ENCODE measurements at regions not wholly inside any gene's neighbourhood (a gene's known extent, or its start where the extent isn't known, plus 50 kb on each side); places are given as distances from the start of the nearest gene placed in this dataset.
A peak's percentile ranks its signal among the peaks of the same experiment; 100 is the strongest.

DNA sequence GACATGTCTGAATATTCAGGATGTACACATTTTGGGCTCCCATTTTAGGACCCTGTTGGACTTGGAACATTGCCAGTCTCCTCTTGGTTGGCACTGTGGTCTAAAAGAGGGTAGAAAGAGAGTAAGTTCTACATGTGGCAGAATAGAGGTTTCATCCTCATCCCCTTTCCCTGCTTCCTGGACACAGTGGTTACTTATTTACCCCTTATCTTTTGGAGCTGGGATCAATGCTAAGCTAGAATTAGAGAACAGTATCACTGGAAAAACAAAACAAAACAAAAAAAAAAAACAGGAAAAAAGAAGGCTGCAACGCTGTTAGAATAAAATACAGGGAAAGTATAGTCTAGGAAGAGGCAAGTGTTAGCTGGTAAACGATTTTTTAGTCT lies 790.6 kb downstream of the MAFB start:
- TF ChIP-seq CTCF (IDR thresholded peaks at IDR 0.05) (no peak), EP300 (IDR thresholded peaks at IDR 0.05) (no peak), POLR2A (IDR thresholded peaks at IDR 0.05) (no peak)
- Histone ChIP-seq H3K27ac (no peak overlapping the region), H3K27me3 (no peaks in the 10 kb centered on the region), H3K4me3 (no peak overlapping the region), H3K36me3 (no peaks in the 10 kb centered on the region), H3K4me1 (peaks cover 0 to 8% (median 0%) of the 10 kb centered on the region in 4 donors), H3K9me3 (no peaks in the 10 kb centered on the region)
- DNase-seq (ENCODE audit: low spot score in 2 of 2), result no peak
- WGBS, 2 donors, result 43 to 44% methylated on average over 2 of the region's 2 CpGs

GRCh38 chr20:39897781-39898466 lies 791.1 kb downstream of the MAFB start:
- no peak overlapping the region for H3K4me3 ChIP-seq
- WGBS, 2 donors, result 84 to 86% methylated on average over 4 of the region's 4 CpGs
- no peak overlapping the region for H3K27ac ChIP-seq
- no peaks in the 10 kb centered on the region for H3K27me3 ChIP-seq
- TF ChIP-seq CTCF (IDR thresholded peaks at IDR 0.05) (no peak), POLR2A (IDR thresholded peaks at IDR 0.05) (no peak), EP300 (IDR thresholded peaks at IDR 0.05) (no peak)
- H3K36me3 ChIP-seq, result no peaks in the 10 kb centered on the region
- H3K9me3 ChIP-seq, result no peaks in the 10 kb centered on the region
- no peak for DNase-seq (ENCODE audit: low spot score in 2 of 2)
- H3K4me1 ChIP-seq, result peaks cover 0 to 13% (median 0%) of the 10 kb centered on the region in 4 donors

GRCh38 chr20:39897058-39897457 lies 792.0 kb downstream of the MAFB start:
- Histone ChIP-seq H3K27me3 (no peaks in the 10 kb centered on the region), H3K4me1 (peaks cover 0 to 13% (median 0%) of the 10 kb centered on the region in 4 donors), H3K27ac (no peak overlapping the region), H3K4me3 (no peak overlapping the region), H3K9me3 (no peaks in the 10 kb centered on the region), H3K36me3 (no peaks in the 10 kb centered on the region)
- no peak for TF ChIP-seq EP300 (IDR thresholded peaks at IDR 0.05)
- TF ChIP-seq CTCF (IDR thresholded peaks at IDR 0.05), result no peak
- no peak for TF ChIP-seq POLR2A (IDR thresholded peaks at IDR 0.05)
- DNase-seq (ENCODE audit: low spot score in 2 of 2), result no peak
- whole genome bisulfite sequencing, 2 donors, result 63 to 68% methylated on average over 3 of the region's 3 CpGs

DNA sequence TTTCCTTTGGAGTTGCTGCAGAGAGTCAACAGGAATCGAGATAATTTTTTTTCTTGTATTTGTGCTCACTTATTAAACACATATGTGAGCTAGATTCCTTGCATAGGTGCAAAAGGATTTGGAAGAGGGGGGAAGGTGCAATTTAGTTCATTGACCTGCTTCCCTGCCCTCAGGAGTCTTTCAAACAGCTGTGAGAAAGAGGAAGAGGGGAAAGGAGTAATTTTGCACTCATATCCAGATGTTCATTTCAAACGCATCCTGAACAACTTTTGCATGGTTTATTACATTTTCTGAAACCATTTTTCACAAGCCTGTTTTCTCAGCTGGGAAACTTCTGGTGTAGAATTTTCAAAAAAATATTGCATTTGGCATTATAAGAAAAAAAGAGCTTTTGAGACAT lies 795.0 kb downstream of the MAFB start:
- no peak for DNase-seq (ENCODE audit: low spot score in 2 of 2)
- Histone ChIP-seq H3K27ac (no peak overlapping the region), H3K36me3 (no peaks in the 10 kb centered on the region), H3K4me3 (no peak overlapping the region), H3K4me1 (peaks cover 0 to 13% (median 0%) of the 10 kb centered on the region in 4 donors), H3K9me3 (no peaks in the 10 kb centered on the region), H3K27me3 (no peaks in the 10 kb centered on the region)
- WGBS, 2 donors, result 66 to 68% methylated on average over 2 of the region's 2 CpGs
- TF ChIP-seq EP300 (IDR thresholded peaks at IDR 0.05), result no peak
- no peak for TF ChIP-seq CTCF (IDR thresholded peaks at IDR 0.05)
- no peak for TF ChIP-seq POLR2A (IDR thresholded peaks at IDR 0.05)

GRCh38 chr20:39893003-39893685 lies 795.9 kb downstream of the MAFB start:
- 24 to 30% methylated on average over 1 of the region's 1 CpG for WGBS, 2 donors
- Histone ChIP-seq H3K36me3 (no peaks in the 10 kb centered on the region), H3K27ac (no peak overlapping the region), H3K27me3 (no peaks in the 10 kb centered on the region), H3K9me3 (no peaks in the 10 kb centered on the region), H3K4me3 (no peak overlapping the region), H3K4me1 (peaks cover 0 to 13% (median 0%) of the 10 kb centered on the region in 4 donors)
- TF ChIP-seq POLR2A (IDR thresholded peaks at IDR 0.05) (no peak), EP300 (IDR thresholded peaks at IDR 0.05) (peak in 1 of 2 donors; percentile 7), CTCF (IDR thresholded peaks at IDR 0.05) (no peak)
- no peak for DNase-seq (ENCODE audit: low spot score in 2 of 2)

All from tibial nerve (tissue), 4 donors.